Right cardiac atrium (tissue), 5 donors: ENCODE measurements at regions not wholly inside any gene's neighbourhood (a gene's known extent, or its start where the extent isn't known, plus 50 kb on each side); places are given as distances from the start of the nearest gene placed in this dataset.
"Not testable (repeated sequence)": the region's sequence is repeated elsewhere in the genome, so short reads cannot be mapped to it uniquely, and the experiment has no call there.

Experiments used
- ATAC-seq, 2 donors: fragments of 200-7000 bp; cut with Tn5 transposase; one replicate each; pipeline versions ENCODE4 v1.8.0 to v1.9.1; 2020; ENCODE audit warnings: moderate library complexity in 2 of 2, mild to moderate bottlenecking in 1 of 2
- DNase-seq, 3 donors: peaks; one replicate each; pipeline ENCODE4 v3.0.0-alpha.2; 2020
- H3K27ac ChIP-seq: one replicate; pipeline ENCODE4 v1.5.1; 2013; ENCODE audit warnings: mild to moderate bottlenecking, low read length, control low read depth, moderate library complexity
- H3K27me3 ChIP-seq: one replicate; pipeline ENCODE4 v1.6.1; 2013; ENCODE audit not compliant: control insufficient read depth, insufficient read depth
- H3K4me1 ChIP-seq: one replicate; pipeline ENCODE4 v1.6.1; 2013; ENCODE audit warnings: low read length; ENCODE audit not compliant: control insufficient read depth, insufficient read depth
- H3K4me3 ChIP-seq: one replicate; pipeline ENCODE4 v1.5.1; 2013; ENCODE audit warnings: low read length, control low read depth
- H3K9me3 ChIP-seq: one replicate; pipeline ENCODE4 v1.6.1; 2013; ENCODE audit warnings: low read length; ENCODE audit not compliant: control insufficient read depth
- WGBS: extraction: QIAGEN DNeasy Blood & Tissue Kit; methylation state at CpG from one replicate; pipeline ENCODE4 v1.1.7; 2013; 5-methylcytosine and 5-hydroxymethylcytosine counted together
- intact Hi-C, 4 donors: fragments of 100-400 bp; cut with DNase I; formaldehyde crosslinking; loops; one replicate each; pipeline versions ENCODE4 v1.11.0 to v1.14.0; 2022 to 2023
- donor health status: healthy with polysubstance abuse.
- donor health status: DM: no; HTN: yes; CAD: no.
- donor health status: DM: no; HTN: no; CAD: no.
- donor health status: DM: no; HTN: yes; CAD: no; lungs with severe emphysema.
- donor health status: DM: yes; HTN: yes; CAD: no.

GRCh38 chr1:5619469-5619868 is 372.8 kb downstream of the NPHP4 start:
- WGBS = 87% methylated on average over 1 of the region's 1 CpG
- Histone ChIP-seq H3K9me3 (no peaks in the 10 kb centered on the region), H3K4me3 (no peak overlapping the region), H3K27ac (no peak overlapping the region), H3K27me3 (no peaks in the 10 kb centered on the region), H3K4me1 (no peaks in the 10 kb centered on the region)
- intact Hi-C loops = no loop called here
- no peak for ATAC-seq
- DNase-seq = no peak

DNA sequence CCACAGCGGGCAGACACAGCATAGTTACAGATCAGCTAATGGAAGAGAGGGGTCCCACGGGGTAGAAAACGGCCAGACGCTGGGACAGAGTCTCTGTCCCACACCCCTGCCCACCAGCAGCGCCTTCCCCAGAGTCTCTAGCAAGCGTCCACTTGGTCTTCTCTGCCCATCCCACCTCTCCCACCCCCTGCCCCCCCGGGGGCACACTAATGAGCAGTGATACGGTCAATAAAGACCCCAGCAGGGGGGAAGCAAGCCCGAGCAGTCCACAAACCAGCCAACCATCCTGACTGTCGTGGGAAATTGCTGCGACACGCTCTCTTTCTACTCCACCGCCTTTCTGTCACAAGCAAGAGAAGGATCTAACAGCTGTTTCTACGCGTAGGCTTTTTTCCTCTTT is 374.7 kb downstream of the NPHP4 start:
- intact Hi-C loops = no loop called here
- no peak for ATAC-seq
- WGBS = 66% methylated on average over 15 of the region's 15 CpGs

DNA sequence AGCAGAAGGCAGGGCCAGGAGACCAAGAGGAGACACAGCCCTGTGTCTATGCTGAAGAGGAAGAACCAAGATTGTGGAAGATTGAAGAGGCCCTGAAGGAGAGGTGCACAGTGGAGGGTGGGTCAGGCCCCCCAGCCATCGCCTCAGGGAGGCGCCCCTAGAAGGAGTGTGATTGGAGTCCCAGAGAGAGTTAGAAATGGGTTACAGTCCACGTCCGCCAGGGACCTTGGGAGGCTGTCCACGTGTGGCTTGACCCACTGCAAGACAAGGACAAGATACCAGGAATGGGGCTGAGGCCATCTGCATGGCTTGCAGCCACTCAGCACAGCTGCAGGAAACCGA is 375.1 kb downstream of the NPHP4 start:
- DNase-seq = no peak
- intact Hi-C loops = no loop called here

More for the DNA sequence above, 374.7 kb downstream of the NPHP4 start:
- no peaks in the 10 kb centered on the region for H3K9me3 ChIP-seq
- H3K27ac ChIP-seq = no peak overlapping the region
- no peaks in the 10 kb centered on the region for H3K27me3 ChIP-seq
- H3K4me1 ChIP-seq = no peaks in the 10 kb centered on the region
- DNase-seq = no peak
- no peak overlapping the region for H3K4me3 ChIP-seq

DNA sequence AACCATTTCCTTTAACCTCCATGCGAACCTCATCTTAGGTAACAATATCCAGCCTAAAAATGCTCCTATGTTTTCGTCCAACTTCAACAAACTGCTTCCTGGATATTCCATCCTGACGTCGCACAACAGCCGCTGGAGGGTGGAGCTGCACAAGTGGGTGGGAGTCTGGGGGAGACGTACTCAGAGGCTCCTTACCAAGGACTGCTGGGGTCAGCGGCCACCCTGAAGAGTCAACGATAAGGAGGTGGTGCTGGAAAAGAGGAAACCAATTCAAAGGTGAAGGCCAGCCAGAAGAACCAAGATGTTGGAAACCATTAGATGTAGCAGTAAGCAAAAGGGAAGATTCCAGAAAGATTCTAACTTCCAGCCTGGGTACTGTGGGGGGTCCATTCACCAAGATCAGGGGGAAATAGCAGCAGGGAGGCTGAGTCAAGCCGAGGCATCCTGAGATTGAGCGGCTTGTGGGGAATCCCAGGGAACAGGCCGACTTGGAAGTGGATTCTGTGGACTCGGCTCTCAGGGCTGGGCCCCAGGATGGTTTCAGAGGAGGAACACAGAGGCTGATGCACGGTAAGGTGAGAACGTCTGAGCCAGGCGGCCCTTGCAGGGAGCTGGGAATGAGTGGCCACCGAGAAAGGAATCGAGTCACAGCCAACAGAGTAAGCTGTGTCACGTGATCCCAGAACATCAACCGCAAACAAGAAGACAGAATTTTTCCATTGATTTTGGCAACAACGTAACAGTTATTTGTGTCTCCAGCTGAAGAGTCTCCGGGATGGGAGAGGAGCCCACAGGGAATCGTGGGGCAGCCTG is 375.7 kb downstream of the NPHP4 start:
- Histone ChIP-seq H3K9me3 (no peaks in the 10 kb centered on the region), H3K4me1 (no peaks in the 10 kb centered on the region), H3K27ac (no peak overlapping the region), H3K27me3 (no peaks in the 10 kb centered on the region), H3K4me3 (no peak overlapping the region)
- ATAC-seq (peak in 1 of 2 donors; percentile 65), DNase-seq (no peak)
- intact Hi-C loops = no loop called here
- 75% methylated on average over 22 of the region's 22 CpGs for WGBS

More for the DNA sequence above, 375.1 kb downstream of the NPHP4 start:
- Histone ChIP-seq H3K4me3 (no peak overlapping the region), H3K9me3 (no peaks in the 10 kb centered on the region), H3K4me1 (no peaks in the 10 kb centered on the region), H3K27me3 (no peaks in the 10 kb centered on the region), H3K27ac (no peak overlapping the region)
- ATAC-seq = no peak
- 68% methylated on average over 6 of the region's 6 CpGs for WGBS

DNA sequence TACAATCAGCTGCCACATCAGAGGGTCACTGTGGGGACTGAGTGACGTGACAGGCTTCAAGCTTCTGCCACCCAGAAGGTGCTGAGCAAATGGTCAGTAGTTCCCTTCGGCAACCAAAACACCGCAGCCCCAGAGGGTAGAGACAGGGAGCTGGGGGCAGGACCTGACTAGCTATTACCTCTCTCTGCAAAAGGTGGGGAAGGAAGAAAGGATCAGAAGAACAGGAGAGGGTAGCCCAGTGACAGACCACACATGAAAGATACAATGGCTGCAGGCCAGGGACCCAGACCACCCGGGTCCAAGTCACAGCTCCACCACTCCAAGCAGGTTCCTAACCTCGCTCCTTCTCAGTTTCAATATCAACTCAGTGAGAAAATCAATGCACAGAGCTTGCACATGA is 377.1 kb downstream of the NPHP4 start:
- no peak for ATAC-seq
- H3K4me3 ChIP-seq = no peak overlapping the region
- no peak overlapping the region for H3K27ac ChIP-seq
- no peaks in the 10 kb centered on the region for H3K9me3 ChIP-seq
- H3K27me3 ChIP-seq = no peaks in the 10 kb centered on the region
- intact Hi-C loops = no loop called here
- no peaks in the 10 kb centered on the region for H3K4me1 ChIP-seq
- no peak for DNase-seq
- 72% methylated on average over 5 of the region's 5 CpGs for WGBS

DNA sequence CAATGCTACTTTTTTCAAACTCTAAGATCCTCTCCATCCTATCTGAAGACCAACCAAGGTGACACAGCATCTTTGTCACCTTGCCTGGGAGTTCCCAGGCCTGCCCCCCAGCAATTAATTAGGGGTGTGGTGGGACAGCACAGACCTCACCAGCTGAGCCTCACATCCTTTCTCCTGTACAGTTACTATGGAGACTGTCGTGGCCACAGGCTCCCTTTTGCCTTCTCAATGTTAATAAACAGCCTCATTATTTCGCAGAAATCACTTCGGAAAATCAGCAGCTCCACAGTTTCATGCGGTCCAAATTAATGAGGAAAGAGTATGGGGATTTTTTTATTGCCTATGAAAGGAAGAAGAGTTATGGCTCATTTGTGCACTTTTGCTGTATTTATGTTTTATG is 378.3 kb downstream of the NPHP4 start:
- intact Hi-C loops = no loop called here
- H3K27me3 ChIP-seq = no peaks in the 10 kb centered on the region
- no peaks in the 10 kb centered on the region for H3K4me1 ChIP-seq
- 83% methylated on average over 4 of the region's 4 CpGs for WGBS
- no peak for ATAC-seq
- no peak overlapping the region for H3K4me3 ChIP-seq
- DNase-seq = no peak
- H3K9me3 ChIP-seq = no peaks in the 10 kb centered on the region
- H3K27ac ChIP-seq = no peak overlapping the region

GRCh38 chr1:5611851-5612250 is 380.4 kb downstream of the NPHP4 start:
- no peak for ATAC-seq
- Histone ChIP-seq H3K9me3 (no peaks in the 10 kb centered on the region), H3K27me3 (no peaks in the 10 kb centered on the region), H3K27ac (no peak overlapping the region), H3K4me3 (no peak overlapping the region), H3K4me1 (no peaks in the 10 kb centered on the region)
- intact Hi-C loops = no loop called here
- 82% methylated on average over 3 of the region's 3 CpGs for WGBS
- no peak for DNase-seq

DNA sequence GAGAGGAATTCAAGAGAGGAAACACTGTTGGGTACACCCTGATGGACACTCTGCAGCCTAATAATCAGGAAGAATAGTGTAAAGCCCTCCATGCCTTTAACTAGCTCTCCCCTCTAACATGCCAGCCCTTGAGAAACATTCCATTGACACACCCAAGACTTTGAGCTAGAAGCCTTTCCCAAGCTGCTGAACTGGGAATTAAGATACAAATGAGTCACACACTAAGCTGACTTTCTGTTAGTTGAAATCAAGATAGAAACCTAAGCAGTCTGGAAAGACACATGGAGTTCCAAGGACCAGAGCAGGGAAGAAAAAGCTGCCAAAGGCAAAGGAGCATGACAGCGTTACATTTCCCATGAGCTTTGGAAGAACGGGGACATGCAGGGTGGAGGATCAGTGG is 380.8 kb downstream of the NPHP4 start:
- no peaks in the 10 kb centered on the region for H3K9me3 ChIP-seq
- ATAC-seq (peak in 1 of 2 donors; percentile 50), DNase-seq (no peak)
- no peak overlapping the region for H3K27ac ChIP-seq
- 69% methylated on average over 2 of the region's 2 CpGs for WGBS
- no peak overlapping the region for H3K4me3 ChIP-seq
- no peaks in the 10 kb centered on the region for H3K4me1 ChIP-seq
- intact Hi-C loops = no loop called here
- no peaks in the 10 kb centered on the region for H3K27me3 ChIP-seq

DNA sequence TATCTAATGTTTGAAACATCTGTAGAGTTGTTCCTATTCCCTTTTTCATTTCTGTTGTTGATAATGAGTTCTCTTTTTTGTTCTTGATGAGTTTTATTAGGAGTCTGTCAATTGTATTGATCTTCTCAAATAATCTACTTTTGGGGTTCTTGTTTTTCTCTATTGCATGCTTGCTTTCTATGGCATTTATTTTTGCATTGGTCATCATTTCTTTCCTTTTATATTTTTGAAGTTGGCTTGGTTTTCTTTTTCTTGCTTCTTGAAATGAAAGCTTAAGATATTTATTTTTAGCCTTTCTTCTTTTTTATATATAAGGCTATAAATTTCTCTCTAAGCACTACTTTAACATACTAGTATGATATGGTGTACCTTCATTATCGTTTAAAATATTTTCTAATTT is 381.8 kb downstream of the NPHP4 start:
- no peak for ATAC-seq
- 87% methylated on average over 1 of the region's 1 CpG for WGBS
- no peaks in the 10 kb centered on the region for H3K9me3 ChIP-seq
- intact Hi-C loops = no loop called here
- no peak overlapping the region for H3K27ac ChIP-seq
- no peak for DNase-seq
- no peaks in the 10 kb centered on the region for H3K4me1 ChIP-seq
- H3K4me3 ChIP-seq = no peak overlapping the region
- H3K27me3 ChIP-seq = no peaks in the 10 kb centered on the region

- no peaks in the 10 kb centered on the region for H3K4me1 ChIP-seq
- H3K9me3 ChIP-seq = no peaks in the 10 kb centered on the region
- DNase-seq = no peak
- ATAC-seq = no peak
- H3K27ac ChIP-seq = no peak overlapping the region
- 76% methylated on average over 3 of the region's 3 CpGs for WGBS
- intact Hi-C loops = no loop called here
- no peak overlapping the region for H3K4me3 ChIP-seq
- H3K27me3 ChIP-seq = no peaks in the 10 kb centered on the region
These were observed 388.7 kb downstream of the NPHP4 start for GRCh38 chr1:5603353-5604104.

DNA sequence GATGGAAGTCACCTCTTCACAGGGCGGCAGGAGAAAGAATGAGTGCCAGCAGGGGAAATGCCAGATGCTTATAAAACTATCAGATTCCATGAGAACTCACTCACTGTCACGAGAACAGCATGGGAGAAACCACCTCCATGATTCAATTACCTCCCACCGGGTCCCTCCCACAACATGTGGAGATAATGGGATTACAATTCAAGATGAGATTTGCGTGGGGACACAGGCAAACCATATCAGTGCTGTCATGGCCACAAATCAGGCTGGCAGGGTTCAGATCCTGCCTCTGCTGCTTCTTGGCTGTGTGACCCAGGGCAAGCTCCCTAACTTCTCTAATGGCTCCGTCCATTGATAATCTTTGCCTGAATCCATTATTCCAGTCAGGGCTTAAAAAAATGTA is 389.5 kb downstream of the NPHP4 start:
- intact Hi-C loops = not testable (repeated sequence)

More for the DNA sequence above, 389.5 kb downstream of the NPHP4 start:
- not testable (repeated sequence) for DNase-seq, H3K9me3 ChIP-seq, H3K27me3 ChIP-seq, ATAC-seq, H3K4me3 ChIP-seq, H3K27ac ChIP-seq, H3K4me1 ChIP-seq
- WGBS = 45% methylated on average over 5 of the region's 5 CpGs
